WTC11 (cell line): ENCODE measurements at regions not wholly inside any gene's neighbourhood (a gene's known extent, or its start where the extent isn't known, plus 50 kb on each side); places are given as distances from the start of the nearest gene placed in this dataset.

Experiments used
- ATAC-seq: fragments of 200-7000 bp; cut with Tn5 transposase; 2 replicates; pipeline ENCODE4 v1.10.0; 2021; ENCODE audit warnings: mild to moderate bottlenecking, moderate library complexity
- CTCF ChIA-PET: fragments of 300-600 bp; sonication (Branson Sonifier 250); formaldehyde crosslinking; loops from one replicate; lab custom pipeline; 2021; ENCODE audit warnings: antibody characterized with exemption; lab: Charles Lee
- POLR2A ChIA-PET: fragments of 350-600 bp; sonication (Branson Sonifier 250); formaldehyde crosslinking; loops from one replicate; lab custom pipeline; 2021; ENCODE audit warnings: antibody characterized with exemption; lab: Charles Lee
- DNase-seq: peaks from one replicate; pipeline ENCODE4 v3.0.0; 2021; ENCODE audit warnings: low spot score
- H3K27ac Mint-ChIP-seq: 2 replicates; pipeline ENCODE4 v1.8.0; 2021; ENCODE audit warnings: mixed read lengths
- H3K27me3 Mint-ChIP-seq: 2 replicates; pipeline ENCODE4 v1.8.0; 2021; ENCODE audit warnings: low read depth, mild to moderate bottlenecking, moderate library complexity, mixed read lengths
- H3K36me3 Mint-ChIP-seq: 2 replicates; pipeline ENCODE4 v1.8.0; 2021; ENCODE audit warnings: mixed read lengths
- H3K4me1 Mint-ChIP-seq: 2 replicates; pipeline ENCODE4 v1.8.0; 2022; ENCODE audit warnings: mixed read lengths
- H3K4me3 Mint-ChIP-seq: 2 replicates; pipeline ENCODE4 v1.8.0; 2021; ENCODE audit warnings: mild to moderate bottlenecking, moderate library complexity, mixed read lengths
- H3K9me3 Mint-ChIP-seq: 2 replicates; pipeline ENCODE4 v1.8.0; 2021; ENCODE audit warnings: mixed read lengths
- AFF4 ChIP-seq: sonication (generic); formaldehyde crosslinking; IDR thresholded peaks from 2 replicates; pipeline ENCODE4 v1.8.1; 2023; ENCODE audit warnings: mild to moderate bottlenecking, missing genetic modification reagents, borderline replicate concordance
- ATF3 ChIP-seq: sonication (generic); formaldehyde crosslinking; conservative IDR thresholded peaks from 2 replicates; pipeline ENCODE4 v1.8.1; 2022; ENCODE audit warnings: mild to moderate bottlenecking, missing genetic modification reagents
- CTCF ChIP-seq: fragments of 200-600 bp; IDR thresholded peaks from 2 replicates; pipeline ENCODE4 v1.8.0; 2022; ENCODE audit warnings: antibody characterized with exemption
- FOXP1 ChIP-seq: sonication (generic); formaldehyde crosslinking; IDR thresholded peaks from 2 replicates; pipeline ENCODE4 v1.8.0; 2022; ENCODE audit warnings: missing genetic modification reagents, mild to moderate bottlenecking, moderate library complexity, borderline replicate concordance
- FOXP4 ChIP-seq: sonication (generic); formaldehyde crosslinking; IDR thresholded peaks from 2 replicates; pipeline ENCODE4 v1.8.0; 2022; ENCODE audit warnings: mild to moderate bottlenecking, missing genetic modification reagents
- GTF2I ChIP-seq: fragments of 250-450 bp; sonication (Bioruptor Pico); conservative IDR thresholded peaks from 2 replicates; pipeline ENCODE4 v1.4.0; 2021; ENCODE audit warnings: mild to moderate bottlenecking
- HMGA2 ChIP-seq: fragments of 250-450 bp; sonication (Bioruptor Pico); IDR thresholded peaks from 2 replicates; pipeline ENCODE4 v1.4.0; 2021; ENCODE audit warnings: mild to moderate bottlenecking, moderate library complexity
- JUN ChIP-seq: sonication (generic); formaldehyde crosslinking; IDR thresholded peaks from 2 replicates; pipeline ENCODE4 v1.8.0; 2023; ENCODE audit warnings: mild to moderate bottlenecking, missing genetic modification reagents
- MYBL2 ChIP-seq: sonication (generic); formaldehyde crosslinking; IDR thresholded peaks from 2 replicates; pipeline ENCODE4 v1.8.1; 2023; ENCODE audit warnings: mild to moderate bottlenecking, moderate library complexity, missing genetic modification reagents
- NFATC4 ChIP-seq: fragments of 250-450 bp; sonication (Bioruptor Pico); IDR thresholded peaks from 2 replicates; pipeline ENCODE4 v1.9.0; 2021; ENCODE audit warnings: mild to moderate bottlenecking
- NFE2L1 ChIP-seq: sonication (generic); formaldehyde crosslinking; IDR thresholded peaks from 2 replicates; pipeline ENCODE4 v1.8.1; 2023; ENCODE audit warnings: missing genetic modification reagents
- NR2C2 ChIP-seq: sonication (generic); formaldehyde crosslinking; IDR thresholded peaks from 2 replicates; pipeline ENCODE4 v1.8.0; 2022; ENCODE audit warnings: mild to moderate bottlenecking, missing genetic modification reagents
- PREB ChIP-seq: sonication (generic); formaldehyde crosslinking; IDR thresholded peaks from 2 replicates; pipeline ENCODE4 v1.8.1; 2022; ENCODE audit warnings: mild to moderate bottlenecking, missing genetic modification reagents, moderate library complexity, borderline replicate concordance
- TCF7 ChIP-seq: sonication (generic); formaldehyde crosslinking; IDR thresholded peaks from 2 replicates; pipeline ENCODE4 v1.8.0; 2022; ENCODE audit warnings: mild to moderate bottlenecking, low read depth, missing genetic modification reagents, moderate library complexity
- TP53 ChIP-seq: sonication (generic); formaldehyde crosslinking; IDR thresholded peaks from 2 replicates; pipeline ENCODE4 v1.8.1; 2023; ENCODE audit warnings: mild to moderate bottlenecking, missing genetic modification reagents
- ZBTB21 ChIP-seq: sonication (generic); formaldehyde crosslinking; IDR thresholded peaks from 2 replicates; pipeline ENCODE4 v1.8.1; 2023; ENCODE audit warnings: mild to moderate bottlenecking, missing genetic modification reagents, borderline replicate concordance
- ZNF219 ChIP-seq: sonication (generic); formaldehyde crosslinking; IDR thresholded peaks from 2 replicates; pipeline ENCODE4 v1.8.0; 2023; ENCODE audit warnings: missing genetic modification reagents, mild to moderate bottlenecking, borderline replicate concordance
- ZNF396 ChIP-seq: fragments of 250-450 bp; sonication (Bioruptor Pico); IDR thresholded peaks from 2 replicates; pipeline ENCODE4 v1.8.0; 2021; ENCODE audit warnings: mild to moderate bottlenecking, moderate library complexity, borderline replicate concordance

GRCh38 chr10:130774871-130775270 lies 536.6 kb downstream of the TCERG1L start:
- Mint-ChIP-seq H3K36me3 (peaks cover 55% of the 10 kb centered on the region), H3K4me1 (no peaks in the 10 kb centered on the region), H3K9me3 (peaks cover 53% of the 10 kb centered on the region), H3K27me3 (no peaks in the 10 kb centered on the region)
- ATAC-seq, result no peak
- DNase-seq, result no peak
- CTCF ChIA-PET, result no interaction called here
- no peak for TF ChIP-seq ZNF396
- no peak for TF ChIP-seq PREB (CRISPR knock-in tag)
- TF ChIP-seq MYBL2 (CRISPR knock-in tag), result no peak
- TF ChIP-seq JUN (CRISPR knock-in tag), result no peak
- TF ChIP-seq ATF3 (CRISPR knock-in tag), result no peak
- TF ChIP-seq NR2C2 (CRISPR knock-in tag), result no peak
- no peak for TF ChIP-seq FOXP4 (CRISPR knock-in tag)
- TF ChIP-seq, all 79 proteins: peak for 0
- no peak overlapping the region for H3K4me3 Mint-ChIP-seq
- POLR2A ChIA-PET, result no interaction called here
- no peak overlapping the region for H3K27ac Mint-ChIP-seq

- ChIA-PET CTCF (no interaction called here), POLR2A (no interaction called here)
- Mint-ChIP-seq H3K27me3 (no peaks in the 10 kb centered on the region), H3K4me3 (no peak overlapping the region), H3K27ac (no peak overlapping the region), H3K36me3 (peaks cover 55% of the 10 kb centered on the region), H3K4me1 (no peaks in the 10 kb centered on the region), H3K9me3 (peaks cover 56% of the 10 kb centered on the region)
- no peak for DNase-seq
- ATAC-seq, result no peak
- TF ChIP-seq HMGA2, result no peak
- TF ChIP-seq NFATC4, result no peak
- TF ChIP-seq FOXP1 (CRISPR knock-in tag), result no peak
- no peak for TF ChIP-seq JUN (CRISPR knock-in tag)
These were observed 536.2 kb downstream of the TCERG1L start for GRCh38 chr10:130775311-130775710.

- CTCF ChIA-PET, result no interaction called here
- Mint-ChIP-seq H3K4me3 (no peak overlapping the region), H3K36me3 (peaks cover 58% of the 10 kb centered on the region), H3K4me1 (no peaks in the 10 kb centered on the region), H3K27ac (no peak overlapping the region), H3K9me3 (peaks cover 67% of the 10 kb centered on the region), H3K27me3 (peaks cover 4% of the 10 kb centered on the region; the same call in 1 of the 2 replicates)
- no peak for TF ChIP-seq TCF7 (CRISPR knock-in tag)
- TF ChIP-seq GTF2I (CRISPR knock-in tag), result no peak
- no peak for TF ChIP-seq NFE2L1
- no peak for ATAC-seq
- POLR2A ChIA-PET, result no interaction called here
- DNase-seq, result no peak
These were observed 534.8 kb downstream of the TCERG1L start for GRCh38 chr10:130776724-130777123.

GRCh38 chr10:130777507-130778165 lies 533.9 kb downstream of the TCERG1L start:
- no peak overlapping the region for H3K4me3 Mint-ChIP-seq
- H3K36me3 Mint-ChIP-seq, result peaks cover 58% of the 10 kb centered on the region
- DNase-seq (no peak), ATAC-seq (no peak)
- peaks cover 4% of the 10 kb centered on the region; the same call in 1 of the 2 replicates for H3K27me3 Mint-ChIP-seq
- no peak overlapping the region for H3K27ac Mint-ChIP-seq
- no peaks in the 10 kb centered on the region for H3K4me1 Mint-ChIP-seq
- peaks cover 72% of the 10 kb centered on the region for H3K9me3 Mint-ChIP-seq
- POLR2A ChIA-PET, result no interaction called here
- TF ChIP-seq ZNF219 (no peak), ZBTB21 (CRISPR knock-in tag) (no peak), CTCF (no peak), TP53 (CRISPR knock-in tag) (no peak), AFF4 (CRISPR knock-in tag) (no peak)
- CTCF ChIA-PET, result no interaction called here
